Colonic mucosa (tissue), 4 donors: ENCODE measurements at regions not wholly inside any gene's neighbourhood (a gene's known extent, or its start where the extent isn't known, plus 50 kb on each side); places are given as distances from the start of the nearest gene placed in this dataset.
"Not testable (repeated sequence)": the region's sequence is repeated elsewhere in the genome, so short reads cannot be mapped to it uniquely, and the experiment has no call there.

Source experiments
- DNase-seq: peaks from one replicate; pipeline ENCODE4 v3.0.0-alpha.2; 2020
- H3K27ac ChIP-seq: fragments of 200-600 bp; one replicate; pipeline ENCODE4 v1.8.0; 2021
- H3K27me3 ChIP-seq: fragments of 200-600 bp; one replicate; pipeline ENCODE4 v1.8.0; 2021
- H3K36me3 ChIP-seq: fragments of 200-600 bp; one replicate; pipeline ENCODE4 v1.8.0; 2021
- H3K4me1 ChIP-seq: fragments of 200-600 bp; one replicate; pipeline ENCODE4 v1.8.0; 2021; ENCODE audit warnings: mild to moderate bottlenecking
- H3K4me3 ChIP-seq: fragments of 200-600 bp; one replicate; pipeline ENCODE4 v1.8.0; 2021
- H3K9ac ChIP-seq, 2 donors: one replicate each; pipeline ENCODE4 v1.7.0; 2013; ENCODE audit warnings: control low read depth in 2 of 2, low read depth in 2 of 2, low read length in 2 of 2
- H3K9me3 ChIP-seq: fragments of 200-600 bp; one replicate; pipeline ENCODE4 v1.8.0; 2021
- CTCF ChIP-seq: fragments of 200-600 bp; IDR thresholded peaks from one replicate; pipeline ENCODE4 v1.8.0; 2022; ENCODE audit warnings: antibody characterized with exemption, mild to moderate bottlenecking
- intact Hi-C: fragments of 100-400 bp; cut with DNase I; formaldehyde crosslinking; loops from one replicate; pipeline ENCODE4 v1.14.1; 2022
- donor health status: healthy.
- donor health status: DM: no; HTN: no; CAD: no.
- donor health status: DM: no; HTN: no; CAD: no.

DNA sequence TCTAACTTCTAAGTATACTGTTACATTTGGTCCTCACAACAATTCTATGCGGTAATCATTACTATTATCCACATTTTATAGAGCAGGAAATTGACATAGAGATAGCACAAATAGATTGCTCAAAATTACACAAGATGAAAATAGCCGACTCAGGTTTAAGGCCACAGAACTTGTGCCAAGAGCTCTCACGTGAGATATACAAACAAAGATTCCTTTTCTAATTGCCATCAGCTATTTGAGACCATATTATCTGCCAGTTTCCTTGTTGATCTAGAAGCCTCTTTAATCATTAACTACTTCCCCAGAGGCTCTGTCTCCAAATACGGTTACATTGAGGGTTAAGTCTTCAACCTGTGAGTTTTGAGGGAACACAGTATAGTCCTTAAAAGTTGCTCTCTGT is 61.0 kb upstream of the GLYATL1B start:
- intact Hi-C loops = no loop called here
- no peaks in the 10 kb centered on the region for H3K9me3 ChIP-seq

DNA sequence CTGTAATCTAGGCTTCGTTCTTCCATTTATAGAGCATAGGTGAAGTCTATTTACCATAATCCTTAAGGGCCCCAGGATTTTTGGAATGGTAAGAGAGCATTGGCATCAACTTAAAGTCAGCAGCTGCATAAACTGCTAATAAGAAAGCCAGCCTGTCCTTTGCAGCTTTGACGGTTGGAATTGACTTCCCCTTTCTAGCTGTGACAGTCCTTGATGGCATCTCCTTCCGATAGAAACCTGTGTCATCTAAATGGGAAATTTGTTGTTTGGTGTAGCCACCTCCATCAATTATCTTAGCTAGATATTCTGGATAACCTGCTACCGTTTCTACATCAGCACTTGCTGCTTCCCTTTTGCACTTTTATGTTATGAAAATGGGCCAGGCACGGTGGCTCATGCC is 58.0 kb upstream of the GLYATL1B start:
- DNase-seq = no peak
- Histone ChIP-seq H3K4me1 (no peaks in the 10 kb centered on the region), H3K27me3 (no peaks in the 10 kb centered on the region), H3K9ac (no peak overlapping the region), H3K4me3 (no peak overlapping the region), H3K27ac (no peak overlapping the region), H3K9me3 (no peaks in the 10 kb centered on the region), H3K36me3 (no peaks in the 10 kb centered on the region)
- no peak for TF ChIP-seq CTCF
- intact Hi-C loops = no loop called here

More for the DNA sequence above, 61.0 kb upstream of the GLYATL1B start:
- H3K9ac ChIP-seq = no peak overlapping the region
- no peaks in the 10 kb centered on the region for H3K27me3 ChIP-seq
- no peak for TF ChIP-seq CTCF
- no peaks in the 10 kb centered on the region for H3K4me1 ChIP-seq
- no peak overlapping the region for H3K4me3 ChIP-seq
- H3K36me3 ChIP-seq = no peaks in the 10 kb centered on the region
- peak; percentile 53 for DNase-seq
- no peak overlapping the region for H3K27ac ChIP-seq

- H3K27ac ChIP-seq = no peak overlapping the region
- no peak overlapping the region for H3K9ac ChIP-seq
- no peak overlapping the region for H3K4me3 ChIP-seq
- H3K9me3 ChIP-seq = no peaks in the 10 kb centered on the region
- DNase-seq = no peak
- no peaks in the 10 kb centered on the region for H3K27me3 ChIP-seq
- H3K36me3 ChIP-seq = no peaks in the 10 kb centered on the region
- intact Hi-C loops = no loop called here
- no peaks in the 10 kb centered on the region for H3K4me1 ChIP-seq
- no peak for TF ChIP-seq CTCF
Measured at GRCh38 chr11:59029366-59029889, 56.7 kb upstream of the GLYATL1B start.

GRCh38 chr11:59030037-59030436 is 56.1 kb upstream of the GLYATL1B start:
- intact Hi-C loops = no loop called here
- Histone ChIP-seq H3K36me3 (no peaks in the 10 kb centered on the region), H3K9ac (peak overlapping the region in 1 of 2 donors; percentile 28), H3K4me3 (no peak overlapping the region), H3K27me3 (no peaks in the 10 kb centered on the region), H3K4me1 (no peaks in the 10 kb centered on the region), H3K27ac (no peak overlapping the region), H3K9me3 (no peaks in the 10 kb centered on the region)
- DNase-seq = no peak
- no peak for TF ChIP-seq CTCF

GRCh38 chr11:59031746-59032145 is 54.4 kb upstream of the GLYATL1B start:
- H3K9me3 ChIP-seq, H3K4me3 ChIP-seq, H3K9ac ChIP-seq, H3K27ac ChIP-seq, DNase-seq, H3K27me3 ChIP-seq, H3K36me3 ChIP-seq, intact Hi-C loops, H3K4me1 ChIP-seq: not testable (repeated sequence)
